ENCODE measurements at regions not wholly inside any gene's neighbourhood (a gene's known extent, or its start where the extent isn't known, plus 50 kb on each side); places are given as distances from the start of the nearest gene placed in this dataset.
A peak's percentile ranks its signal among the peaks of the same experiment; 100 is the strongest.

GRCh38 chr1:82511441-82511840, 710.7 kb downstream of the ADGRL2 start:
- no peak for DNase-seq

GRCh38 chr1:82510431-82510830, 709.7 kb downstream of the ADGRL2 start:
- no peak for DNase-seq

GRCh38 chr1:82507011-82507410, 706.3 kb downstream of the ADGRL2 start:
- DNase-seq, result no peak

GRCh38 chr1:82503822-82504221, 703.1 kb downstream of the ADGRL2 start:
- DNase-seq, result no peak

GRCh38 chr1:82499022-82499421, 698.3 kb downstream of the ADGRL2 start:
- no peak for DNase-seq

- DNase-seq, result no peak
Observed at GRCh38 chr1:82494117-82494516, 693.4 kb downstream of the ADGRL2 start.

GRCh38 chr1:82492159-82492558, 691.4 kb downstream of the ADGRL2 start:
- DNase-seq, result no peak

- DNase-seq, result no peak
Observed at GRCh38 chr1:82491301-82492048, 690.7 kb downstream of the ADGRL2 start.

- no peak for DNase-seq
Observed at GRCh38 chr1:82487778-82488177, 687.0 kb downstream of the ADGRL2 start.

GRCh38 chr1:82486969-82487368, 686.2 kb downstream of the ADGRL2 start:
- DNase-seq, result no peak

- DNase-seq, result no peak
Observed at GRCh38 chr1:82486468-82486867, 685.7 kb downstream of the ADGRL2 start.

GRCh38 chr1:82485591-82486369, 685.0 kb downstream of the ADGRL2 start:
- DNase-seq, result peak; percentile 46

- no peak for DNase-seq
Observed at GRCh38 chr1:82483146-82483545, 682.4 kb downstream of the ADGRL2 start.

GRCh38 chr1:82478916-82479315, 678.2 kb downstream of the ADGRL2 start:
- DNase-seq, result no peak

- no peak for DNase-seq
Observed at GRCh38 chr1:82472489-82473131, 671.9 kb downstream of the ADGRL2 start.

GRCh38 chr1:82466891-82467290, 666.2 kb downstream of the ADGRL2 start:
- DNase-seq, result no peak

- no peak for DNase-seq
Observed at GRCh38 chr1:82466416-82466815, 665.7 kb downstream of the ADGRL2 start.

- no peak for DNase-seq
Observed at GRCh38 chr1:82465024-82465423, 664.3 kb downstream of the ADGRL2 start.

GRCh38 chr1:82464362-82465001, 663.7 kb downstream of the ADGRL2 start:
- peak; percentile 35 for DNase-seq

- DNase-seq, result no peak
Observed at GRCh38 chr1:82463951-82464350, 663.2 kb downstream of the ADGRL2 start.

- peak; percentile 0 for DNase-seq
Observed at GRCh38 chr1:82462366-82462765, 661.6 kb downstream of the ADGRL2 start.

GRCh38 chr1:82455342-82455741, 654.6 kb downstream of the ADGRL2 start:
- no peak for DNase-seq

GRCh38 chr1:82454431-82454830, 653.7 kb downstream of the ADGRL2 start:
- DNase-seq, result no peak

Measured in COR-L47 (cell line).